ENCODE measurements at regions not wholly inside any gene's neighbourhood (a gene's known extent, or its start where the extent isn't known, plus 50 kb on each side); places are given as distances from the start of the nearest gene placed in this dataset.
"Not testable (repeated sequence)": the region's sequence is repeated elsewhere in the genome, so short reads cannot be mapped to it uniquely, and the experiment has no call there.

DNA sequence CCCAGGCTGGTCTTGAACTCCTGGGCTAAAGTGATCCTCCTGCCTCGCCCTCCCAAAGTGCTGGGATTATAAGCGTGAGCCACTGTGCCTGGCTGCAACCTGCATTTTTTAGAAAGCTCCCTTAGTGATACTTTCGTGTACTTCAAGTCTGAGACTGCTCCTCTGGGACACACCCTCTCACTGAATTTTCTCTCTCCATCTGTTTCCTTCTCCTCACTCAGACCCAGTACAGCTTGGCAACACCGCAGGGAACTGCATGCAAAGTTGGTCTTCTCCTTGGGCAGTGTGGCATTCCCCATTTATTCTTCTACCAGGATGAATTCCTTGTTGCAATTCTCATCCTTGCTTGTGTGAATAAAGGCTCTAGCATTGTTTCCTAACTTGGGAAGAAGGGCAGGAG is 175.9 kb downstream of the LPIN1 start:
- DNase-seq (ENCODE audit: low read depth in 2 of 2) = no peak

DNA sequence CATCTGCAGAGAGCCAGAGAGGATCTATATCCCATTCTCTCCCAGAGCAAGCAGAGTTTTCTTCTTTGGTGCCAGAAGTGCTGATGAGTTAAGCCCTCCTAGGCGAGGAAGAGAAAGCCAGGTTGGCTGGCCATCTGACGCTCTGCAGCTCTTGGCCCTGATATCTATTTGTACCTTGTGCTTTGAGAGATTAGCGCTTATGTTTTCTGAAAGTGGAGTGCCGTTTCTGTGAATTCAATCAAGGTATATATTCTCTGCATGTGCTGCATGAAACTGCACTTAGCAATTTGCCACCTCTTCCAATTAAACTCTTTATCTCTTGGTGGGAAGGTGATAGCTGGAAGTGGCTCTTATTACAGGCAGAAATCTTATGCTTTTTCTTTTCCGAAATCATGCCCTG is 177.5 kb downstream of the LPIN1 start:
- no peak for DNase-seq (ENCODE audit: low read depth in 2 of 2)

DNA sequence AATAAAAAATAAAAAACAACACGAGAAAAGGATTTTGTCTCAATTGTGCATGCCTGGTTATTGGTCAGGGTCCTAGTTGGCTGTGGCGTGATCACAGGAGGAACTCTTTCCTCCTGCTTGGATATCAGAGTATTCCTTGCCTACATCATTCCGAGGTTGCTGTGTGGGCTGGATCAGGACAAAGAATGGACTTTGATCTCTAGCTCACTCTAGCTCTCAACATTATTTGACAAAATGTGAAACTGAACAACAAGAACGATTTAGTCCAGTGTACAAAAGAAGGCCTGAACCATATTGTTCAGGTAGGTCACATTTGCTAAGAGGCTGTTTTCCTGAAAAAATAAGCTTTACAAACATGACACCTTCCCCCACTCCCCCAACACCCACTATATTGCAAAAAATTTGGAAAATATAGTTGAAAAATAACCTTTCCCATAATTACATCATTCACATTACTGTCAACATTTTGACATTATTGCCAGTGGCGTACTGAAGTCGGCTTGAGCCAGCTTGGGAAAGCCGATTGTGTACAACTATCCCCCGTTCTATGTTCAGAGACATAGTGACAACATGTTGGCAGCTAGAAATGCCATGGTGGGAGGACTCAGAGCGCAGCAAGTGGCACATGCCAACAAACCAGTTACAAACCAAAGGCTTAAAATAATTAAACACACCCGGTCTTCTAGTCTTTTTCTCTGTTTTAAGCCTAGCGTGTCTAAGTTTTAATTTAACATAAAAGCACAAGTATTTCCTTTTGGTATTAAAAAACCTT is 179.0 kb downstream of the LPIN1 start:
- DNase-seq (ENCODE audit: low read depth in 2 of 2) = no peak

DNA sequence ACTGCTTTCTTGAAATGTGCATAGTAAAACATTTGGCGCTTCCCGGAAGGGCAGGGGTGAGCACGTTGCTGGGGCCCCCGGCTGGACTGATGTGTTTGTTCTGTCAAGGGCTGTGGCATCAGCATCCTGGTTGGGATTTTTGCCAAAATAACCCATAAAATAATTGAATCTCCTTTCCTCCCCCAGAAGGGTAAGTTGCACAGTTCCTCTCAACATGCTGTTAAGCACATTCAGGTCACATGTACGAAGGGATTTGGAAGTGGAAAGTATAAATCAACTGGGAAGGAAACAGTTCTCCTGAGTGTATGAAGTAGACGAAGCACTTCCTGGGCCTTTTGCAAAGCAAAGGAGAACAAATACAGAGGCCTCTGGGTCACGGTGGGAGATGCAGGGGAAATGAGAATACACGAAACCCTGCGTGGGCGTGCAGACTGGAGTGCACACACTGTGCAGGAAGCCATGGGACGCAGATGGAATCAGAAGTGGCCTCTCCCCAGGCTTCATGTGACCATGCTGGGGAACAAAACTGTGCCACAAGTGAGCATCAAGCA is 183.9 kb downstream of the LPIN1 start:
- DNase-seq (ENCODE audit: low read depth in 2 of 2) = no peak

DNA sequence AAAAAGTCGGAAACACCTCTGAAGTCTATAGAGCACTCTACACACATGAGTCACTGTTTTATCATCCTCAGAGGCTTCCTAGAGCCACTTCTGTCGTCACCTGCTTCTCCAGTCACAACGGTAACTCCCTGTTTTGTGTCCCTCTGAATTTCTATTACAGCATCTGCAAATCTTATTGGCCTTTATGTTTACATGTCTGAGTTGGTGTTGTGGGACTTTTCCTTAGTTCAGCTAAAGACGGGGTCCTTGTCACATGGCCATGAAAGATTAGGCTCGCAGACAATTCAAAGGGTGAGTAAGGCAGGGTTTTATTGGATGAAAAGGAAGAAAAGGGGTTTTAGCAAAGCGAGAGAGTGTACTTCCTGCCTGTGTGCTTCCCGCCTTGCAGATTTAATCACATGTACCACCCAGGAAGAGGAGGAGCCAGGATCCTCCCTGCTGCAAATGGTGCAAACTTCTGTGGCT is 185.6 kb downstream of the LPIN1 start:
- no peak for DNase-seq (ENCODE audit: low read depth in 2 of 2)

DNA sequence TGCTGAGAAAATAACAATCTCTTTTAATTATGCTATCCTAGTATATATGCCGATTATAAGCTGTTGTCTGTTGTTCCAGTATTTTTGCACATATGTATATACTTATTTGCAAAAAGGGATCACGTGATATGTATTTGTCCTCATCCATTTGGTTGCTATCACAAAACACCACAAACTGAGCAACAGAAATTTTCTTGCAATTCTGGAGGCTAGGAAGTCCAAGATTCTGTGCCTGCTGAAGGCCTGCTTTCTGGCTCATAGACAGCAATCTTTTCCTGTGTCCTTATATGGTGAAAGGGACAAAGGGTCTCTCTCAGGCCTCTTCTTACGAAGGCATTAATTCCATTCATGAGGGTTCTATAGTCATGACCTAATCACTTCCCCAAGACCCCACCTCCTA is 186.5 kb downstream of the LPIN1 start:
- no peak for DNase-seq (ENCODE audit: low read depth in 2 of 2)

DNA sequence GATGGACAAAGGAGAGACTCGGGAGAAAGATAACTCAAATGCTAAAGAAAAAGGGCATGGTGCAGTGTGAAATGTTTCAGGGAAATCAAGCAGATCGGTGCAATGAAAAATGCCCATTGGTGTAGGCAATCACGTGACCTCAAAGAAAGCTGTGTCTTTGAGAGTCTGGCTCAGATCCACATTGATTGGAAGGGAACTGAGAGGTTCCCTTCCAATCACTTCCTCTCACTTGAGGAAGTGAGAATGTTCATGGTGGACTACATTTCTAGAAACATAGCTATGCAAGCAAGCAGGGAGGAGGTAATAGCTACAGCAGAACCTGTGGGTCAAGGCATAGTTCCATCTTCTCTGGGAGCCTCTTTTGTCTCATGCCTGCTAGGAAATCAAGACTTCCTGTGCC is 187.4 kb downstream of the LPIN1 start:
- no peak for DNase-seq (ENCODE audit: low read depth in 2 of 2)

DNA sequence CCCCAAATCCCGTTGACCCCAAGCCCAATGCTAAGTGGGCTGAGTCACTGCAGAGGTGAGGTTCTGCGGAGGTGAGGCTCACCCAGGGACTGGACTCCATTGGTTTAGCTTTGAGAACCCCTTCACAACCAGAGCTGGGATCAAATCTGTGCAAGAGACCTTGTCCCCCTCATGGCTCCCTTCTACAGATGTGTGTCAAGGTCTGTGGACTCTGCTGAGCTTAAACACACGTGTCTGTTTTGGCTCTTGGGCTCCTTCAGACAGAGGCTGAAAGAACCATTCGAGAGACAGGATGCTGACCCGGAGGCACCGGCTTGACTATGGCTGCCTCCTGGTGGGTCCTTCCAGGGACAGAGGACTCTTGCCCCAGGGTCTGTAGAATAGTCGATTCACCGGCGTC is 190.3 kb downstream of the LPIN1 start:
- no peak for DNase-seq (ENCODE audit: low read depth in 2 of 2)

DNA sequence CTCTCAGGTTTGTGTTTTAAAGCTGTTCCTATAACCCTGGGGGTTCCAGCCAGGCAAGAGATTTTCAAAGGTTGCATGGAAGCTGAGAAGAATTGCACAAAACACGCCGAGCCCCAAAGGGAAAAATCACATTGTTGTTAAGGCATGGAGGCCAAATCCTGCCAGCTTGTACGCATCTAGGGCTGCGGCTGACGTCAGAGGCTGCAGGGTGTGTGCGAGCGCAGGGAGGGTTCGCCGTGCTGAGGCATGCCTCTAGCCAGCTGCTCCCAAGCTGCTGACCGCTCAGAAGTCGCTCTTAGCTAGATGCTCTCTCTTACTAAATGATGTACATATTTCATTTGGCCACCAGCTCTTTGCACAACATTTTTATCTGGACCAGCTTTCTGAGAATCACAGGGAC is 191.8 kb downstream of the LPIN1 start:
- DNase-seq (ENCODE audit: low read depth in 2 of 2) = no peak

DNA sequence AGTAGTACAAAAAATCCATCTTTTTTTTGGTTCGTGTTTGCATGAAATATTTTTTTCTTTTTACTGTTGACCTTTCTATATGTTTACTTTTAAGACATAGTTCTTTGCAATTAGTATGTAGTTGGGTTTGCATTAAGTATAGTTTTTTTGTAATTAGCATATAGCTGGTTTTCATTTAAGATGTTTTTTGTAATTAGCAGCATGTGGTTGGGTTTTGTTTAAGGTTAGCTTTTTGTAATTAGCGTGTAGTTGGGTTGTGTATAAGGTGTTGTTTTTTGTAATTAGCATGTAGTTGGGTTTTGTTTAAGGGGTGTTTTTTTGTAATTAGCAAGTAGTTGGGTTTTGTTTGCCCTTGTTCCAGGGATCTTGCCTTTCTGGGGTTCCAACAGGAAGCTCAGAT is 193.1 kb downstream of the LPIN1 start:
- DNase-seq (ENCODE audit: low read depth in 2 of 2) = no peak

DNA sequence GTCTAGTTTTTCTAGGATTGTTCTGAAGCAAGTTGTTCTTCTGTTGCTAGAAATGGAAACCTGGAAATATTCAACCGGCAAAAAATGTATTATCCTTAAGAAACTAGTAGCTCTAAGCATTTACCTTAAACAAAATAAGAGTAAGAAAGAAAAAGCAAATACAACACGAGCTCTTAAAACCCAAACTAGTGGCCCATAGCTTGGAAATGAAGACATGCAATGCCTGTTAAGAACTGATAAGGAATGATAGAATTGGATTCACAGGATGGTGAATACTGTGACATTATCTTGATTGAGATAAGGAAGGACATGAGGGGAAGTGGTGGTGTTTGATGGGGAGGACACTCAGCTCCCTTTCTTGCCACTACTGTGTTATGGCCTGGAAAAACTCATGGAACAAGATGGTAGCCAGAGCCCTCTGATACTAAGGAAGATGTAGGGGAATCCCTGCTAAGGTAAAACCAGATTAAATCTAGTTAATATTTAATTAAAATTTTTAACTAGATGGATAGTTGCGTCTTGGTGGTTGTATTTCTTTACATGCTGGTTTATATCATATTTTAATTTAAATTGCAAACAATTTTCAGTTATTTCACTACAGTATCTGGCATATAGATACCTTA is 193.8 kb downstream of the LPIN1 start:
- no peak for DNase-seq (ENCODE audit: low read depth in 2 of 2)

DNA sequence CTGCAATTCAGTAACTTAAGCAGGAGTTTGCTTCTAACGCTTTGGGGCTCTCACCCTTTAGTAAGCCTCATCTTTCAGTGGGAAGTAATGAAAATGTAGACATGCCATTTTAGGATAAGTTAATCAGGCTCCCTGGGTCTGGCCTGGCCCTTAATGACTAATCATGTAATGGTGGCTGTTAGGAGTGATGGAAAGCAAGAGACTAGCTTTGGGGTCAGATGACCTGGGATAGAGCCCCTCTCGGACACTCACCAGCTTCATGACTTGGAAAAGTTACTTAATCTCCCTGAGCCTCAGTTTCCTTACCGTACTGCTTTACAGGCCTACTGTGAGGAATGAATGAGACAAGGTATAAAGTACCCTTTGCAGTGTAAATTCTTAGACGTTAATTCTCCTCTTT is 194.4 kb downstream of the LPIN1 start:
- no peak for DNase-seq (ENCODE audit: low read depth in 2 of 2)

DNA sequence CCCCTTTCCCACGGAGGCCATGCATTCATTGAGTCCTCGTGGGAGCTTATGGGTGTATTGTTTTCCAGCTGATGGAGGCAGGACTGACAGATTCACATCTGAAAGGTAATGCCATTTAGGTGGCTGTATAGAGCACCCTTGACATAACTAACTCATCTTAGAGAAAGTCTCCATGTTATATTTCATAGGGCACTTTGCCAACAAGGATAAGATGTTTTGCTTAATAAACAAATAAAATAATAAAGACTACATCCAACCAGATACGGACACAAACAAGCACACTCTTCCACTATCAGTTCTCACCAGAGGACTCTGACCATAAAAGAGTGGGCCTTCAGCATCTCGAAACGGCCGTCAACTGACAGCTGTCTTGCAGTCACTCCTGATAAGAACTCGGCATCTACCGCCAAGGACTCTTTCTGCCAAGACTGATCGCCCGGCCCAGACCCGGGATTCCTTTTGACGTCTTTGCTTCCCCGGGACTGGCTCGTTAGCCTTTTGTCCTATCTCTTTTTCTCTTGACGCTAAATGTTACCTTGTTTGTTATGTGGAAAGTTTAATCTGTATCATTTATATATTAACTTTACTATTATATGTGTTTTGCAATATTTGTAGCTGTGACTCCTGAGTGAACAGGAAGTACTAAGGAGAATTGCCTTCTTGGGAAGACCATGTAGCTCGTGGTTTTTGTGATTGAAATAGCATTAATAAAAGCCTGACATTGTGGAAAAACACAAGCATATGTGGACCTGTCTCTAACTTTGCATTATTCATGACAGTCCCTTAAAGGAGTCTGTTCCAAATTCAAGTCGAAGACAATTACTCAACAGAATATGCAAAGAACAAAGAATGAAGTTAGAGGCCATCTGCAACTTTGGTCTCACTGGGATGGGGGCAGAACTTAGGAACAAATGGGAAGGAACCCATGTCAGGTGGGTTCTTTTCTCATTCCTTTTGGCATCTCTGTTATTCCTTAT is 195.1 kb downstream of the LPIN1 start:
- DNase-seq (ENCODE audit: low read depth in 2 of 2) = no peak

DNA sequence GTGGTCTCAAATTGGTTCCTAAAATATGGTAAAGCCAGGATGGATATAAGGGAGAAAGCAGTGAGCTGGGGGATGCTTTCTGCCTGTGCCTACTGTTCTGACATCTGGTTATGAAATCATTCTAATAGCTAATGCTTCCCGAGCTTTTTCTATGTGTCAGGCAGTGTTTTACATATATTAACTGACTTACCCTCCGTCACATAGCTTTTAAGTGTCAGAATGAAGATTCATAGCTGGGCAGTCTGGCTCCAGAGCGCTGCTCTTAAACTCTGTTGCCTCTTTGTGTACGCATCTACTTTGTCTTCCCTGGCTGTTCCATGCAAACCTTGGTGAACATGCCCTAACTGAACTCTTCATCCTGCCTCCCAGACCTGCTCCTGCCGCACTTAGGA is 195.7 kb downstream of the LPIN1 start:
- DNase-seq (ENCODE audit: low read depth in 2 of 2) = no peak

DNA sequence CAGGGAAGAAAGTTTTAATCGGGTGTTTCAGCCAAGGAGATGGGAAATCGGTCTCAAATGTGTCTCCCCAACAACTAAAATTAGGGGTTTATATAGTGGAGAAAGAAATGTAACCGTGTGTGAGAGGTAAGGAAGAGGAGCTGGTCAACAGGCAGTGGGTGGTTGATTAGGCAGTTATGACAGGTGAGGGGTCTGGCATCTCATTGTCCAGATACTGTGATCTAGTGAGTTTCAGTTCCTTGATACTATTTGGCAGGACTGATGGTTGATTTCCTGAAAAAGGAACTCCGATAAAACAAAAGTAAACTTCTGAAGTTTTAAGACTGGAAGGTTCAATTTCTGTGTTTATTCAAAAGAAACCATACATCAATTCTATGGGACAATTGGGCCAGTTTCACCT is 197.9 kb downstream of the LPIN1 start:
- no peak for DNase-seq (ENCODE audit: low read depth in 2 of 2)

DNA sequence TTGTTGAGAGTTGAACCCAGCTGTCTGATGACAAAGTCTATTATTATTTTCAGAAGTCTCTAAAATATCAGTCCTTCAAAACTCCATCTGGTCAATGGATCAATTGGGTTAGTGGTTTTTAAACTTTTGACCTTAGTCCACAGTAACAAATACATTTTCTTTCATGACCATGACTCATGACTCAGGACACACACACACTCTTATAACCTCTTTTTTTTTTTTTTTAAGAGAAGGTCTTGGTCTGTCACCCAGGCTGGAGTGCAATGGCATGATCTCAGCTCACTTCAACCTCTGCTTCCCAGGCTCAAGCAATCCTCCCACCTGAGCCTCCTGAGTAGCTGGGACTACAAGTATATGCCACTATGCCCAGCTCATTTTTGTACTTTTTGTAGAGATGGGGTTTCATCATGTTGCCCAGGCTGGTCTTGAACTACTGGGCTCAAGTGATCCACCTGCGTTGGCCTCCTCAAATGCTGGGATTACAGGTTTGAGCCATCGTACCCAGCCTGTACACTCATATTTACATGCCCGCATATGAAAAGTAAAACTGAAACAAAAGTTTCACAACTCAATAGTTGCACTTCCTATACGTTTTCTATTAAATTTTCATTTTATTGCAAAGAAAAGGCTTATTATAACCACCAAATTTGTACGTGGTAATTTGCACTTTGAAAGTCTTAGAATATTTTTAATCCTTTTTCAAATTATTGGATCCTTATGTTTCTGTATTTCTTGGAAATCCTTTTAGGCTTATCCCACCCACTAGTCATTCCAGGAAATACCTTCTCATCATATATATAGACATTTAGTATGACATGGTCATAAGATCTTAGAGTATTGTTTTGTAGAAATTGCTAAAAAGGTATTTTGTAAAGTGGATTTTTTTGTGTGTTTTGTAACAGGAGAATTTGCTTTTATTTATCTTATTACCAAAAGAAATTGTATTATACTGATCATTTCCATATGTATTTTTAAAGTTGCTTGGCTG is 199.0 kb downstream of the LPIN1 start:
- DNase-seq (ENCODE audit: low read depth in 2 of 2) = no peak

DNA sequence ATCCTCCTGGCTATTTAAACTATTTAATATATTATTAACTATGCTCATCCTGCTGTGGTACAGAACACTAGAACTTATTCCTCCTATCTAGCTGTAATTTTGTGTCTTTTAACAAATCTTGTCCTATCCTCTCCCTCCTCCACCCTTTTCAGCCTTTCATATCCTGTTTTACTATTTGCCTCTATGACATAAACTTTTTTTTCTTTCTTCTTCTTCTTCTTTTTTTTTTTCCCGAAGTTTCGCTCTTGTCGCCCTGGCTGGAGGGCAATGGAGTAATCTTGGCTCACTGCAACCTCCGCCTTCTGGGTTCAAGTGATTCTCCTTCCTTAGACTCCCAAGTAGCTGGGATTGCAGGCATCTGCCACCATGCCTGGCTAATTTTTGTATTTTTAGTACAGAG is 201.5 kb downstream of the LPIN1 start:
- no peak for DNase-seq (ENCODE audit: low read depth in 2 of 2)

DNA sequence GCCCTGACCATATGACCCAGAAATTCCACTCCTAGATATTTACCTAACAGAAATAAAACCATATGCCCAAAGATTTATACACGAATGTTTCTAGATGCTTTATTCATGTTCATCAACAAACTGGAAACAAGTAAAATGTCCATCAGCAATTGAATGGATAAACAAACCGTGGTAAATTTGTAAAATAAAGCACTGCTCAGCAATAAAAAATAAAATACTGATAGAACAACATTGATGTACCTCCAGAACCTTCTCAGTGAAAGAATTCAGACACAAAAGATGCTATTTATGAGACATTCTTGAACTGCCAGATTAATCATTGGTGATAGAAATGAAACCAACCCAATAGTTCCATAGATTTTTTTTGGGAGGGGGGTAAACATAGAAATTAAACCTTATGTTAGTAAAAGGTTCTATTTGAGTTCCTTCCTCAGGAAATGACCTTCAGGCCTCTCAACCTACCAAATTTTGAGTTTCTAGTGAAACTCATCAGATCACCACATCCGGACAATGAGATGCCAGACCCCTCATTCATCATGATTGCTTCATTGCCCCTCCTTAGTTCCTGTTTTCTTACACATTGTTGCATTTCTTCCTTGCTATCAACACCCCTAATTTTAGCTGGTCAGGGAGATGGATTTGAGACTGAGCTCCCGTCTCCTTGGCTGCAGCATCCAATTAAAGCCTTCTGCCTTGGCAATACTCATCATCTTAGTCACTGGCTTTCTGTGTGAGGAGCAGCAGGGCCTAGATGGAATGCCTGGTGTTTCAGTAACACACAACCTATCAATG is 203.5 kb downstream of the LPIN1 start:
- no peak for DNase-seq (ENCODE audit: low read depth in 2 of 2)

DNA sequence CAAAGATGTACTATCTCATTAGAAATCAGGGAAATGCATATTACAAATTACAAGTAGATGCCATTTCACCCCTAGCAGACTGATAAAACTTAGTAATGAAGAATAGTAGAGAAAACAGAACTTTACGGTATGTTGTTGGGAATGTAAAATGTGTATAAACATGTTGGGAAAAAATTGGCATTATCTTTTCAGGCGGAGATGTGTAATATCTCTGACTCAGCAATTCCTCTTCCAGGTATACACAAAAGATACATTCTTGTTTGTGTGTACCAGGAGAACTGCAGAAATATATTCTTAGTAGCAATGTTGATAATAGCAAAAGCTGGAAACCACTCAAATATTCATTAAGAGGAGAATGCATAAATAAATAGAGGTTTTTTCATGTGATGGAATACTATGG is 204.5 kb downstream of the LPIN1 start:
- no peak for DNase-seq (ENCODE audit: low read depth in 2 of 2)

DNA sequence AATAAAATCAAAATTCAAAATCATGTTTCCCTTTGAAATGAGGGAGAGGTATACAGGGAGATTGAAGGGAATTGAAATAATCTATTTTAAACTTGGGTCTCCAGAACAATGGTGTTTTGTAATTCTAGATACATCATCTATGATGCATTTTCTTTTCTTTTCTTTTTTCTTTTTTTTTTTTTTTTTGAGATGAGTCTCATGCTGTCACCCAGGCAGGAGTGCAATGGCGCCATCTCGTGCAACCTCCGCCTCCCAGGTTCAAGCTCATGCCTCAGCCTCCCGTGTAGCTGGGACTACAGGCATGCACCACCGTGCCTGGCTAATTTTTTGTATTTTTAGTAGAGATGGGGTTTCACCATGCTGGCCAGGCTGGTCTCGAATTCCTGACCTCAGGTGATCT is 205.1 kb downstream of the LPIN1 start:
- not testable (repeated sequence) for DNase-seq (ENCODE audit: low read depth in 2 of 2)
